ENCODE measurements at regions not wholly inside any gene's neighbourhood (a gene's known extent, or its start where the extent isn't known, plus 50 kb on each side); places are given as distances from the start of the nearest gene placed in this dataset.
A peak's percentile ranks its signal among the peaks of the same experiment; 100 is the strongest.

GRCh38 chr6:47114460-47114859 is 72.3 kb upstream of the ADGRF1 start:
- no peak for DNase-seq

DNA sequence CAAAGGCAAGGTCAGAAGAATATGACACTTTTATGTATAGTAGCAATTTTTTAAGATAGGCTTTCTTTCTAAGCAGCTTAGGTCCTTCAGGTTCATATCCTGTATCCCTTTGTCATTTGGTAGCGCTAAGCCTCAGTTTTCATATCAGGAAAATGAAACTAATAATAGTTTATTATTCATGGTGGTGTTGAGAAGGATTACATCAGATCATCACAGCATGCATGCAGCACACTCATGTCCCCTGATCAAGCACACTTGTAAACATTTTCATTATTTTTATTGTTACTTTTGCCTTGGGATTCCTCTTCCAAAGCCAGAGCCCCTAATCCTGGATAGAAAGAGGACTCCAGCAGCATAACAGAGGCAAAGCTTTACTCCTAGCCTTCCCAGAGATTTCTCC is 70.2 kb upstream of the ADGRF1 start:
- DNase-seq, result no peak

- DNase-seq, result no peak
Measured at GRCh38 chr6:47111685-47112084, 69.6 kb upstream of the ADGRF1 start.

GRCh38 chr6:47109281-47109680 is 67.1 kb upstream of the ADGRF1 start:
- no peak for DNase-seq

DNA sequence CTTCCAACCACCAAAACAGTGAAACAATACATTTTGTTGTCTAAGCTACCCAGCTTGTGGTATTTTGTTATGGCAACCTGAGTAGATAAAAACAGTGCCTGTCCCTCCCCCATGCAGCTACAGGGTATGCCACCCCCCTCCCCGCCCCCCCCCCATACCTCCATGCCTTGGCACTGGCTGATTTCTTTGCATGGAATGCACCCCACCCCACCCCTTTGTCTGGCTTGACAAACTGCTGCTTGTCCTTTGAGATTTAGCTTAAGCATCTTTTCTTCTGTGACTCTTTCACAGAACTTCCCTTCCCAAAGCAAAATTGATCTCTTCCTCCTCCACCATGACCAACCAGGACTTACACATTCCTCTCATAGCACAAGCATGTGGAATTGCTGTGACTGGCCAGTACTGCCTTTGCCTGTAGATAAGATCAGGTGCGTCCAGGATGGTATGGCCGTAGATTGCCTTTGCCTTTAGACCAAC is 64.6 kb upstream of the ADGRF1 start:
- no peak for DNase-seq

GRCh38 chr6:47106216-47106615 is 64.1 kb upstream of the ADGRF1 start:
- DNase-seq, result no peak

GRCh38 chr6:47105469-47106178 is 63.5 kb upstream of the ADGRF1 start:
- DNase-seq, result no peak

DNA sequence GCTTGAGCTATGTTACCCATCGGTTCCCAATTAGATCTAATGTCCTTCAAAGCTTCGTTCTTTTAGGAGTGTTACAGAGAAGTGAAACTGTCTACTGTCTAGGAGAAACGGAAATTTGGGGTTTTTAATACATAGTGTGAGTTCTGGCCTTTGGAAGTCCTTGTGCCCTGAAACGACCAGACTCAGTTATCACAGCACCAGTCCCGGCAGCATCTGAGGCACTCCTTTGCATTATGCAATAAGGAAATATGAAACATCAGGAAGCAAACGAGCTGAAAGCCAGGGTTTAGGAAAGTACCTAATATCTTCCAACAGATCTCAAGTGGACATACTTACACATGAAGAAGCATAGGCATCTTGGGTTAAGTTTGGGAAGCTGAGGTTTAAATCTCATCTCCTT is 61.8 kb upstream of the ADGRF1 start:
- DNase-seq, result no peak

GRCh38 chr6:47102331-47102730 is 60.2 kb upstream of the ADGRF1 start:
- no peak for DNase-seq

DNA sequence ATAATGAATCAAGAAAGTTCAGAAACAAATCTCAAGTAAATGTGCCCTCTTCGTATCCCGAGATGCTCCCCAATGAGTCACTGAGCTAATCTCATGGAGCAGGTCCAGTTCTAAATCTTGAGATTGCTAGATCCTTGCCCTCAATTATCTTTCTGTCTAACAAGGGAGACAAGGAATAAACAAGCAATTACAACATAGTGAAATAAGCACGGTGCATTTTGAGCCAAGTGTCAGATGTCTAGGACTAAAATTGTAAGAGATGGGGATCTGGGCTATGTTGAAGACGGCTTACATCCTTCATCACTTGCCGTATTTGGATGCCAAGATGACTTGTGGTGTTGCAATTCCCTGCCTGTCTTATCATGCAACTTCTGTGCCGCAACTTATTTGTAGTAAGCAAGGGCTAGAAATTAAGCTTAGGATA is 56.5 kb upstream of the ADGRF1 start:
- DNase-seq, result no peak

DNA sequence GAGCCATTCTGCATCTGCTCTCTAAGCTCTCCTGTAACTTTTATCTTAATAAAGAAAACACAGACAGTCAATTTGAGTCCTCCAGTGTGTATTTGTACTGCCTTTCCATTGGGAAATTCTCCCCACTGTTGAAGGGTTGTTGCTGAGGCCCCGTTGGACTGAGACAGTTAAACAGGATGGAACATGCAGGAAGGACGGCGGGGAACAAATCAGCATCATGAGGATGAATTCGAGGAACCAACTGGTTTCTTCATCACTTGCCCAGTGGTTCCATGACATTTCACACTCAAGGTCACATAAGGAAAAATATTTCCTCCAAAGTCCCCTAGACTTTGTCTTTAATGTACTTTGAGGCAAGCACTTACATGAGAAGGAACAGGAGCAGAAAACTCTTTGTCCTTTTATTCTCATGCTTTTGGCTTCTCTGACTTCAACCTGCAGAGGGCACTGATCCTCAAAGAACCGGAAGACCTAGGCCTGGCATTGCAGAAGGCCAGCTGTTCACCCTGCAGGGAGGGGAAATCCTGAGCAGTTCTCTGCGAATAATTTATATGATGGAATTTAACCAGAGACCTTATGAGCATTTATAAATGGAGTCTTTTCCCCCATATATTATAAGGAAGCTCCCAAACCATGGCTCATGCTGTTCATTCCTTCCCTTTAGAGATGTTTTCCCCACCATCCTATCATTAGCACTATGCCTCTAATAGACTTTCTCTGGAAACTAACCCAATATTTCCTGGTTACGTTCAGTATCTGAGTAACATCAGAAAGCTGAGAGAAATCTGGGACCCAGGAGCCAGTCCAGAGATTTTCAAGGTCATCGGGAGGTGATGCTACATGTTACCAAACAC is 55.2 kb upstream of the ADGRF1 start:
- DNase-seq, result peak; percentile 31

GRCh38 chr6:47096211-47096895 is 54.2 kb upstream of the ADGRF1 start:
- no peak for DNase-seq

GRCh38 chr6:47094241-47094925 is 52.3 kb upstream of the ADGRF1 start:
- DNase-seq, result no peak

- DNase-seq, result no peak
Measured at GRCh38 chr6:47093169-47093568, 51.0 kb upstream of the ADGRF1 start.

DNA sequence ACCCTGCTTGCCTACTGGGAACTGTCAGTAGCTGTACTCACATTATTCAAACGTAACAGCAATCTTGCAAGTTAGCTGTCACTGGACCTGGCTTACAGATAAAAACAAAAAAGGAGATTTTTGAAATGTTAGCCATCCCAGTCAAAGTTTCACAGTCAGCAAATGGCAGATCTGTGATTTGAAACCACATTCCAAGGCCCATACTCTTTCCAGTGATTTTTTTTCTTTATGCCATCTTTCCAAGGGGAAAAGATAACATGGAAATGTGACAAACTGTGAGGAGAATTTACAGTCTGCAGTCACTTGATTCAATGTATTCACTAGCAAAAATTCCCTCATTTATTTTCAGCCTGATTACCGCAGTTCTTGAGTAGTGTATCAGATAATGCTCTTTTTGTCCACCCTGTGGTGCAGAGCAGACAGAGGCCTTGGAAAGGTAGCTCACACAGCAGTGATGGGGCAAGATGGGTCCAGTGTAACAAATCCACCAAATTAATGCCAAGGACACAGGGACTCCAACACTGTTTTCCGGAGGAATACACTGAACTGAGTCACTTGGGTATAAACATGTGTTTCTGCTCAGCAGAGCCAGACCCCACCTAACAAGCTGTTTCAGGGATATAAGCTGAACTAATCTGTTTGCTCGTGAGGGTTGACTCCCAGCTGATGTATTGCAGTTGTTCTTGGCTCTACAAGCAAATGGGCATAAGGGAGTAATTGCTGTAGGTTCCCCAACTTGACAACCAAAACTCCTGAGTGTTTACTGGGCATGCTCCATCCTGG is 49.9 kb upstream of the ADGRF1 start:
- no peak for DNase-seq

Measured in stimulated activated CD8-positive, alpha-beta memory T cell treated with anti-CD3 and anti-CD28 coated beads, Interleukin-4, amount 100 ng/mL, for 48 hours (primary cell).